Small intestine (tissue), 7 donors: ENCODE measurements at regions not wholly inside any gene's neighbourhood (a gene's known extent, or its start where the extent isn't known, plus 50 kb on each side); places are given as distances from the start of the nearest gene placed in this dataset.

Experiments used
- DNase-seq, 2 donors: peaks; one replicate each; pipeline versions ENCODE4 v3.0.0 to v3.0.0-alpha.2; 2013
- FAIRE-seq: peaks from 2 replicates; lab custom pipeline; 2012; peaks lifted over from hg19 to GRCh38; lab: Jason Lieb, UNC
- H3K27ac ChIP-seq, 3 donors: one replicate each; pipeline ENCODE4 v1.5.1; 2013; ENCODE audit warnings: low read length in 2 of 3, mild to moderate bottlenecking in 2 of 3, control low read depth in 1 of 3, inconsistent platforms in 1 of 3, low read depth in 1 of 3, moderate library complexity in 1 of 3
- H3K27me3 ChIP-seq, 3 donors: one replicate each; pipeline ENCODE4 v1.6.1; 2013; ENCODE audit warnings: low read length in 3 of 3, inconsistent platforms in 1 of 3; ENCODE audit not compliant: control insufficient read depth in 3 of 3, insufficient read depth in 3 of 3
- H3K36me3 ChIP-seq, 3 donors: one replicate each; pipeline ENCODE4 v1.6.1; 2013; ENCODE audit warnings: low read length in 3 of 3, inconsistent platforms in 1 of 3, low read depth in 1 of 3, mild to moderate bottlenecking in 1 of 3, moderate library complexity in 1 of 3; ENCODE audit not compliant: control insufficient read depth in 3 of 3, insufficient read depth in 2 of 3
- H3K4me1 ChIP-seq, 3 donors: one replicate each; pipeline ENCODE4 v1.6.1; 2013; ENCODE audit warnings: low read length in 2 of 3, inconsistent platforms in 1 of 3, low read depth in 1 of 3, mild to moderate bottlenecking in 1 of 3, moderate library complexity in 1 of 3; ENCODE audit not compliant: control insufficient read depth in 3 of 3, insufficient read depth in 2 of 3
- H3K4me3 ChIP-seq, 3 donors: one replicate each; pipeline ENCODE4 v1.5.1; 2013; ENCODE audit warnings: low read length in 3 of 3, control low read depth in 1 of 3, inconsistent platforms in 1 of 3, low read depth in 1 of 3, mild to moderate bottlenecking in 1 of 3, moderate library complexity in 1 of 3
- H3K9me3 ChIP-seq, 2 donors: one replicate each; pipeline ENCODE4 v1.6.1; 2013; ENCODE audit warnings: low read depth in 1 of 2, low read length in 1 of 2; ENCODE audit not compliant: control insufficient read depth in 2 of 2, insufficient read depth in 1 of 2
- WGBS, 3 donors: extraction: QIAGEN DNeasy Blood & Tissue Kit; methylation state at CpG; one replicate each; pipeline ENCODE4 v1.1.7; 2013; 5-methylcytosine and 5-hydroxymethylcytosine counted together
- donor health status: healthy with polysubstance abuse.
- donor health status: control.
- donor health status: control.
- donor health status: Bipolar disorder and iron deficiency.
- donor health status: healthy.

DNA sequence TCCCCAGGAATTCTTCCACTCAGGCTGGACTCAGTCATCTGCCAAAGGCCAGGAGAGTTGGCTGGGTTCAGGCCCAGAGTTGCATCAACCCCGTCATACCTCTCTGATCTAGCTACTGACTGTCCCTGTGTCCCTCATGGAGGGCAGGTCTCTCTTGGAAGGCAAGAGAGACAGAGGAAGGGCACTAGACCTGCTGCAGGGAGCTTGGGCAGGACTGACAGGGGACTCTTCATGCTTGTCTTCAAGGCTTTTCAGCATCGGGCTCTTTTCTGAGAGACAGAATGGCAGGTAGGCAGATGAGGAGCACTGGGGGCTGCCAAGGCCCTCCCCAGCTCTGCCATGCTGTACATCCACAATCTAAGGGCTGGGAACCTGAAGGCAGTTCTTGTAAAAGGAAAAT lies 140.1 kb upstream of the MRPS22 start:
- FAIRE-seq (no peak), DNase-seq (no peak)
- Histone ChIP-seq H3K4me3 (no peak overlapping the region), H3K27ac (no peak overlapping the region), H3K27me3 (peaks cover 0 to 5% (median 0%) of the 10 kb centered on the region in 3 donors), H3K4me1 (no peaks in the 10 kb centered on the region), H3K9me3 (no peaks in the 10 kb centered on the region), H3K36me3 (no peaks in the 10 kb centered on the region)
- 77 to 92% (median 78%) methylated on average over 2 of the region's 2 CpGs for WGBS, 3 donors

GRCh38 chr3:139204728-139205127 lies 139.1 kb upstream of the MRPS22 start:
- Histone ChIP-seq H3K9me3 (no peaks in the 10 kb centered on the region), H3K4me1 (no peaks in the 10 kb centered on the region), H3K27ac (no peak overlapping the region), H3K27me3 (peaks cover 0 to 5% (median 0%) of the 10 kb centered on the region in 3 donors), H3K36me3 (no peaks in the 10 kb centered on the region), H3K4me3 (no peak overlapping the region)
- DNase-seq = no peak
- WGBS, 3 donors = 71 to 74% (median 73%) methylated on average over 1 of the region's 1 CpG
- no peak for FAIRE-seq

GRCh38 chr3:139213936-139214335 lies 129.9 kb upstream of the MRPS22 start:
- H3K9me3 ChIP-seq = no peaks in the 10 kb centered on the region
- no peak for DNase-seq
- H3K36me3 ChIP-seq = no peaks in the 10 kb centered on the region
- H3K27me3 ChIP-seq = no peaks in the 10 kb centered on the region
- no peak overlapping the region for H3K4me3 ChIP-seq
- FAIRE-seq = no peak
- H3K4me1 ChIP-seq = no peaks in the 10 kb centered on the region
- 69 to 78% (median 78%) methylated on average over 5 of the region's 5 CpGs for WGBS, 3 donors
- H3K27ac ChIP-seq = no peak overlapping the region

- Histone ChIP-seq H3K27ac (no peak overlapping the region), H3K9me3 (no peaks in the 10 kb centered on the region), H3K36me3 (no peaks in the 10 kb centered on the region), H3K4me1 (no peaks in the 10 kb centered on the region), H3K27me3 (peaks cover 0 to 3% (median 3%) of the 10 kb centered on the region in 3 donors), H3K4me3 (no peak overlapping the region)
- DNase-seq = no peak
- FAIRE-seq = no peak
These were observed 126.9 kb upstream of the MRPS22 start for GRCh38 chr3:139216958-139217357.

DNA sequence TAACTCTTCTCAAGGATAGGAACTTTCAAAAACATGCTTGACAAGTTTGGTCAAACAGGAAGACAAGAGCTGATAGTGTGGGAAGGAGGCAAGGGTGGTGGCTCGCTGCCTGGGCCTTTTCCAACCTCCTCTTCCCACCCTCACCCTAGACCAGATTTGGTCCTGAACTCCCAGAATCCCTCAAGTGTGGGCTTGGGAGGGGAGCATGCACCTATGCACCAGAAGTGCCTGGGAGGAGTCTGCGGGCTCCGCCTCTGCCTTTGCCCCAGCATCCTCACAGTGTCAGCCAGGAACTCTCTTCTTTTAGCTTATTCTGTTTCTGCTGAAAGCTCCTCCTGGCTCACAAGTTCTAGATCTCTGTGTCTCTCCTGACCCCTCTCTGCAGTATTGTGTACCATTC lies 126.2 kb upstream of the MRPS22 start:
- FAIRE-seq (no peak), DNase-seq (no peak)
- Histone ChIP-seq H3K36me3 (no peaks in the 10 kb centered on the region), H3K27me3 (peaks cover 0 to 3% (median 3%) of the 10 kb centered on the region in 3 donors), H3K4me3 (no peak overlapping the region), H3K9me3 (no peaks in the 10 kb centered on the region), H3K27ac (no peak overlapping the region), H3K4me1 (no peaks in the 10 kb centered on the region)
- 88 to 100% (median 88%) methylated on average over 3 of the region's 3 CpGs for WGBS, 3 donors

DNA sequence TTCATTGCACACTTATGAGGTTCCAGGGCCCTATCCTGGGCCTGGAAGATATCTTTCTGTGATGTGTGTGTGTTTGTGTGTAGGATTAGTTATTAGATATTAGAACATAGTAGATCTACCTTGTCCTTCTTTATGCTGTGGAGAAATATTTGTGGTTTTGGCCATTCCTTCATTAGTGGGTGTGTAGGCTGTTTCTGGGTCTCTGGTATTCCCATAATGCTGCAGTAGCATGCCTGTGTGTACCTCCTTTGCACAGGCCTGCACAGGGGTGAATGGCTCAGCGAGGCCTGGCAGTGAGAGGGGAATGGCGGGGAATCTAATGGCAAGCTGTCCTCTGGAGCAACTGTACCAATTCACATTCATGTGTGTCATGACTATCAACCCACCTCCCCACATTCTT lies 125.8 kb upstream of the MRPS22 start:
- DNase-seq = no peak
- Histone ChIP-seq H3K4me1 (no peaks in the 10 kb centered on the region), H3K9me3 (no peaks in the 10 kb centered on the region), H3K4me3 (no peak overlapping the region), H3K36me3 (no peaks in the 10 kb centered on the region), H3K27ac (no peak overlapping the region), H3K27me3 (peaks cover 0 to 3% (median 3%) of the 10 kb centered on the region in 3 donors)
- 87 to 95% (median 89%) methylated on average over 2 of the region's 2 CpGs for WGBS, 3 donors
- FAIRE-seq = no peak

DNA sequence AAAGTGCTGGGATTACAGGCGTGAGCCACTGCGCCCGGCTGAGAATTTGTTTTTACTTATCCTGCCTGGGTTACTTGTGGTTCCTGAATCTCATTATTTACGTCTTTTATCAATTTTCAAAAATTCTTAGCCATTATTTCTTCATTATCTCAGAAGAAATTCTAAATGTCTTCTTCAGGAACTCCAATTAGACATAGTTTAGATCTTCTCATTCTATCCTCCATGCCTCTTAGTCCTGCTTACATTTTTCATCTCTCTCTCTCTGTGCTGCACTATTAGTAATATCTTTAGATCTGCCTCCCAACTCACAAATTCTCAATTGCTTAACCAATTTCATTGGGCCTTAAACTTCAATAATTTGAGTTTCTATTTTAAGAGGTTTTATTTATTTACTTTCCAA lies 124.4 kb upstream of the MRPS22 start:
- WGBS, 3 donors = 95 to 96% (median 96%) methylated on average over 4 of the region's 4 CpGs
- no peak overlapping the region for H3K4me3 ChIP-seq
- H3K4me1 ChIP-seq = no peaks in the 10 kb centered on the region
- no peaks in the 10 kb centered on the region for H3K36me3 ChIP-seq
- H3K9me3 ChIP-seq = no peaks in the 10 kb centered on the region
- no peak overlapping the region for H3K27ac ChIP-seq
- DNase-seq (no peak), FAIRE-seq (no peak)
- peaks cover 0 to 3% (median 3%) of the 10 kb centered on the region in 3 donors for H3K27me3 ChIP-seq

GRCh38 chr3:139222100-139222657 lies 121.6 kb upstream of the MRPS22 start:
- peaks cover 0 to 3% (median 3%) of the 10 kb centered on the region in 3 donors for H3K27me3 ChIP-seq
- FAIRE-seq (no peak), DNase-seq (no peak)
- H3K9me3 ChIP-seq = no peaks in the 10 kb centered on the region
- no peak overlapping the region for H3K4me3 ChIP-seq
- no peaks in the 10 kb centered on the region for H3K4me1 ChIP-seq
- H3K36me3 ChIP-seq = no peaks in the 10 kb centered on the region
- WGBS, 3 donors = 68 to 79% (median 68%) methylated on average over 8 of the region's 8 CpGs
- H3K27ac ChIP-seq = no peak overlapping the region

DNA sequence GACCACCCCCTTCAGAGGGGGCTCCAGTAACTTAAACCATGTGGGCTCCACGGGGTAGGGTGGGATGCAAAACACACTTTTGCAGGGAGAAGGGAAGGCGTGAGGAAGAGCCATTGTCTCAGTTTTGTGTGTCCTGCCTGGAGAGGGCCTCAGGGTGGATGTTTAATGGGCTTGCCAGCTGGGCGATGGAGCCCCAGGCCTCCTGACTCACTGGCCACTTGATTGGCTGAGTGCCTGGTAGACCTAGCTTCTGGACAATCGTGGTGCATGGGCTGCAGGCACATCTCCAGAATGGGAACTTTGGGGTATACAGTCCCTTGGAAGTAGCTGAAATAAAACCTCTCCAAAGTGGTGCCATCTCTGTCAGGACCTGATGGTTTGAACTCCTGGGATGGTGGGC lies 118.3 kb upstream of the MRPS22 start:
- Histone ChIP-seq H3K27me3 (peaks cover 0 to 3% (median 0%) of the 10 kb centered on the region in 3 donors), H3K9me3 (no peaks in the 10 kb centered on the region), H3K4me1 (no peaks in the 10 kb centered on the region), H3K27ac (no peak overlapping the region), H3K36me3 (no peaks in the 10 kb centered on the region), H3K4me3 (no peak overlapping the region)
- WGBS, 3 donors = 72 to 78% (median 74%) methylated on average over 4 of the region's 4 CpGs
- DNase-seq (no peak), FAIRE-seq (no peak)
